GM12873 (cell line): ENCODE measurements at regions not wholly inside any gene's neighbourhood (a gene's known extent, or its start where the extent isn't known, plus 50 kb on each side); places are given as distances from the start of the nearest gene placed in this dataset.

ENCODE experiments used
- TF ChIP-seq, protein P1 (sequence below): IDR thresholded peaks from 2 replicates; pipeline ENCODE4 v1.5.1; 2012; ENCODE audit warnings: low read depth, mild to moderate bottlenecking, moderate library complexity, low read length, control low read depth; ENCODE audit not compliant: insufficient read depth; ENCODE audit errors: missing control alignments

- TF ChIP-seq, protein P1, sequence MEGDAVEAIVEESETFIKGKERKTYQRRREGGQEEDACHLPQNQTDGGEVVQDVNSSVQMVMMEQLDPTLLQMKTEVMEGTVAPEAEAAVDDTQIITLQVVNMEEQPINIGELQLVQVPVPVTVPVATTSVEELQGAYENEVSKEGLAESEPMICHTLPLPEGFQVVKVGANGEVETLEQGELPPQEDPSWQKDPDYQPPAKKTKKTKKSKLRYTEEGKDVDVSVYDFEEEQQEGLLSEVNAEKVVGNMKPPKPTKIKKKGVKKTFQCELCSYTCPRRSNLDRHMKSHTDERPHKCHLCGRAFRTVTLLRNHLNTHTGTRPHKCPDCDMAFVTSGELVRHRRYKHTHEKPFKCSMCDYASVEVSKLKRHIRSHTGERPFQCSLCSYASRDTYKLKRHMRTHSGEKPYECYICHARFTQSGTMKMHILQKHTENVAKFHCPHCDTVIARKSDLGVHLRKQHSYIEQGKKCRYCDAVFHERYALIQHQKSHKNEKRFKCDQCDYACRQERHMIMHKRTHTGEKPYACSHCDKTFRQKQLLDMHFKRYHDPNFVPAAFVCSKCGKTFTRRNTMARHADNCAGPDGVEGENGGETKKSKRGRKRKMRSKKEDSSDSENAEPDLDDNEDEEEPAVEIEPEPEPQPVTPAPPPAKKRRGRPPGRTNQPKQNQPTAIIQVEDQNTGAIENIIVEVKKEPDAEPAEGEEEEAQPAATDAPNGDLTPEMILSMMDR = no peak
Observed at GRCh38 chr5:152137063-152137462, 212.4 kb upstream of the GLRA1 start.

GRCh38 chr5:152136321-152136720, 211.7 kb upstream of the GLRA1 start:
- TF ChIP-seq, protein P1 = no peak

DNA sequence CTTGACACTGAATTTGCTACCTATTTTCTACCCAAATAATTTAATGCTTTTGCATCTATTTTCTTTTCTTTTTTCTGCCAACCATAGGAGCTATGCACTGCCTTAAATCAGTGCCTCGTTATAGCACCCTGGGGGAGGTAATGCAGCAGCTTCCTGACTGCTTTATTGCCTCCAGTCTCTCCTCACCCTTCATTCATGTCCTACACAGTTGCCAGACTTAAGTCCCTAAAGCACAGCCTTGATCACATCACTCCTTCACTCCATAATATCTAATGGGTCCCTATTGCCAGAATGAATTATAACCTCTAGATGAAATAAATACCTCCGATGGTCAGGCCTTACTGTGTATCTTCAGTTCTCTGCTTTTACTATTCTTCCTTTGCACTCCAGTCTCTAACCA, 211.2 kb upstream of the GLRA1 start:
- TF ChIP-seq, protein P1 = no peak

DNA sequence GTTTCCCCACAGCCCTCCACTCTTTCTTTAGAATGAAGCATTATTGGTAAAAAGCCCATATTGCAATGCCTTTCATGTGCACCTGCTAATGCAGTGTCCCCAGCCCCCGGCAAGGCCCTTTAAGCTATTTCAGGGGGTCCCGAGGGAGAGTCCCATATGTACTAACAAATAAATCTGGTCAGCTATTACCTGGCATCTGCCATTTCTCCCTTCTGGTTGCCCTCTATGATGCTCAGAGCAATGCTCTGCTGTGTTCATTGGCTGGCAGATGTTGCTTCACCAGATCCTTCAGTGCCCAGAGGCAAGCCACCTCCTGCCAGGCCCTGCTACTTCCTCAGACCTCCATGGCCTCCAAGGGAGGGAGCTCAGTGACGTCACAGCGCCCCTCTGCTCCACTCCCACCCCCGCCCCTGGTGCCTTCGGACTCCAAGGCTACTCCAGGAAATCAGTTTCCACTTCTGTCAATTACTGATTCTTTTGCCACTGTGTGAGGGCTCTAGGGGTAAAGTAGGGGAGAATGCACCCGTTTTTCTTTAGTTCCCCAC, 201.1 kb upstream of the GLRA1 start:
- TF ChIP-seq, protein P1 = no peak

DNA sequence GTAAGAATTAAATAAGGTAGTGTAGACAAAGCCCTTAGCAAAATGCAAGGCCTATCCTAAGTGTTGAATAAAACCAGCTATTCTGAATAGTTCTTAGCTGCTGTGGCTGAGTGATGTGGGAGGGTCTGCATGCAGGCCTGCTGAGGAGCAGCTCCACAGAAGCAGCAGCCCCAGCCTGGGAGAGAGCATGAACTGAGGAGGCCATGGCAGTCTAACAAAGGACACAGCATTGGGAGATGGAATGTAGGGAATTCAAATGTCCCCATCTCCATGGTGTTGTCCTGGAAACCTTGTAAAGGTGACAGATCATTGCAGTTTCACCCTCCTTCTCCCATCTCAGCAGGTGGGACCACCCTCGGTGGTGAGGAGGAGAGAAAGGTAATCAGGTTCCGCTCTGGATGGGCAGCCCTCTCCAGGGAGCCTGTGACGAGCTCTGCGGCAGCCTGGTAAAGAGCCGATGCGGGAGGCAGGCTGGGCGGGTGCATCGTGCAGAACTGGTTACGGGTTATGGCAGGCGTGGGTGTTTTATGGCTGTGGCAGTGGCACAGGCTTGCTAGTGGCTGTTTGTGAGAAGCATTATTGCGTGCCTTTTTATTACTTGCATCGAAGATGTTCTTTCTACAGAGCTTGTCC, 199.9 kb upstream of the GLRA1 start:
- TF ChIP-seq, protein P1 = no peak

DNA sequence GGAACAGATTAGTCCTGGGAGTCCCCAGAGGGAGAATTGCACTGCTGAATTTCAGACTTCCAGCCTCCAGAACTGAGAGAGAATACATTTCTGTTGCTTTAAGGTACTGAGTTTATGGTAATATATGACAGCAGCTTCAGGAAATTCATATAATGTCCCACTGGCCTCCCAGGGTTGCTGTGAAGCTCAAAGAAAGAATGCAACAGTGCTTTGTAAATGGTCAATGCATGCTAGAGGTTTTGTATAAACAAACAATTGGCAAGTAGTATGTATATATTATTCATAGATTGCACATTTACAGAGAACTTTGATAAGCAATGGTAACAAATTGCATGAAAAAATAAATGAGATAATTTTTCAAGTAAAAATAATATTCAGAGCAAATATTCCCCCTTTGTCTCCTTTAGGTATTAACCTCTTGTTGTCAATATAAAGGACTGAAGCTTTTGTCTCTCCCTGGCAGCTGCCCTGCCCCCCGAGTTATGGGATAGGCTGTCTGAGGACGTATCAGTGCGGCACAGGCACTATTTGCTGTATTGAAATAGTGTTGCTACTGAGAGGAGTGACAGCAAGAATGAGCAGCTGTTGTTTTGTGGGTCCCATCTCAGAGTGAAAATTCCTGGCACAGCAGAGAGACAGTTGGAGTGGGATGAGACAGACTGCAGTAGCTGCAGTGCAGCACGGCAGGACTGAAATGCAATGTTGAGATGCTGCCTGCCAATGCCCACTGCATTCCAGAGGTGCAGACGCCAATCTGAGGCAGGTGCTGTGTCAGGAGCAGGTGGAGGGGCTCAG, 194.2 kb upstream of the GLRA1 start:
- TF ChIP-seq, protein P1 = no peak

DNA sequence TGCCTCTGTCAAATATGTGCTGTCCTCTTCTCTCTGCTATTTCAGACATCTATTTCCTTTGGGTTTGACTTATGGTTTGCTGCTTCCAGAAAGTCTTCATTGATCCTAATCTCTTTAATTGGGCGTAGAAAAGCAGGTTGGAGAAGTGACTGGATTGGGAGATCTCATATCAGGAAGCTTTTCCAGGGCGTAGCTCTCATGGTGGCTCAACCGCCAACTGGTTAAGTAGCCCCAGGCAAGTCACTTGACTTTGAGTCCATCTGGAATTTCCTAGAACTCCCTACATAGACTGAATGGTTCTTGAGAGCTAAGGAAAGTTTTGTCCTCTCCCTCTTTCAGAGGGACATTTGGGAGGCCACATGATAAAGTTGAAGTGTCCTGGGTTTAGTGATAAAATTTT, 192.3 kb upstream of the GLRA1 start:
- TF ChIP-seq, protein P1 = no peak
